Naive thymus-derived CD8-positive, alpha-beta T cell (primary cell): ENCODE measurements at regions not wholly inside any gene's neighbourhood (a gene's known extent, or its start where the extent isn't known, plus 50 kb on each side); places are given as distances from the start of the nearest gene placed in this dataset.

ENCODE experiments used
- ATAC-seq, 2 donors: fragments of 150-1000 bp; cut with Tn5 transposase in 1 of 2; sonication (Bioruptor Pico), chemical (Tn5 transposase) in 1 of 2; 1 replicate in 1 of 2; 2 replicates in 1 of 2; pipeline ENCODE4 v1.10.0; 2021; ENCODE audit warnings: mild to moderate bottlenecking in 2 of 2, moderate library complexity in 2 of 2
- POLR2A ChIA-PET: fragments of 350-600 bp; sonication (Branson Sonifier 250); formaldehyde crosslinking; loops from one replicate; lab custom pipeline; 2021; ENCODE audit warnings: antibody characterized with exemption; lab: Charles Lee
- DNase-seq, 10 donors: peaks; one replicate each; pipeline versions ENCODE4 v3.0.0 to v3.0.0-alpha.2; 2020 to 2022
- H3K27ac Mint-ChIP-seq, 10 donors: one replicate each; pipeline ENCODE4 v1.8.0; 2020 to 2022; ENCODE audit warnings: mild to moderate bottlenecking in 10 of 10, mixed read lengths in 10 of 10, moderate library complexity in 4 of 10, inconsistent platforms in 1 of 10
- H3K27me3 Mint-ChIP-seq, 5 donors: one replicate each; pipeline ENCODE4 v1.8.0; 2021 to 2022; ENCODE audit warnings: mixed read lengths in 5 of 5
- H3K36me3 Mint-ChIP-seq, 3 donors: one replicate each; pipeline ENCODE4 v1.8.0; 2020 to 2022; ENCODE audit warnings: mixed read lengths in 3 of 3, mild to moderate bottlenecking in 2 of 3, inconsistent platforms in 1 of 3
- H3K4me1 Mint-ChIP-seq, 4 donors: one replicate each; pipeline ENCODE4 v1.8.0; 2021 to 2022; ENCODE audit warnings: mixed read lengths in 4 of 4
- H3K4me3 Mint-ChIP-seq, 10 donors: one replicate each; pipeline ENCODE4 v1.8.0; 2020 to 2022; ENCODE audit warnings: mild to moderate bottlenecking in 10 of 10, mixed read lengths in 10 of 10, moderate library complexity in 6 of 10, inconsistent platforms in 1 of 10
- H3K9me3 Mint-ChIP-seq, 9 donors: one replicate each; pipeline ENCODE4 v1.8.0; 2020 to 2022; ENCODE audit warnings: mixed read lengths in 9 of 9, mild to moderate bottlenecking in 3 of 9, inconsistent platforms in 1 of 9, moderate library complexity in 1 of 9

GRCh38 chr6:751765-752164 lies 58.8 kb upstream of the EXOC2 start:
- Mint-ChIP-seq H3K36me3 (peaks cover 0 to 5% (median 0%) of the 10 kb centered on the region in 3 donors), H3K27me3 (peaks cover 0 to 11% (median 0%) of the 10 kb centered on the region in 5 donors), H3K4me1 (peaks cover 0 to 2% (median 0%) of the 10 kb centered on the region in 4 donors), H3K4me3 (no peak overlapping the region), H3K9me3 (no peaks in the 10 kb centered on the region), H3K27ac (no peak overlapping the region)
- ATAC-seq (no peak), DNase-seq (no peak)
- POLR2A ChIA-PET: no interaction called here

GRCh38 chr6:747921-748320 lies 55.0 kb upstream of the EXOC2 start:
- ATAC-seq (no peak), DNase-seq (no peak)
- Mint-ChIP-seq H3K4me3 (no peak overlapping the region), H3K4me1 (no peaks in the 10 kb centered on the region), H3K27me3 (peaks cover 0 to 10% (median 2%) of the 10 kb centered on the region in 5 donors), H3K36me3 (peaks cover 0 to 5% (median 0%) of the 10 kb centered on the region in 3 donors), H3K27ac (no peak overlapping the region), H3K9me3 (no peaks in the 10 kb centered on the region)
- POLR2A ChIA-PET: no interaction called here

- no peaks in the 10 kb centered on the region for H3K9me3 Mint-ChIP-seq
- POLR2A ChIA-PET: no interaction called here
- peaks cover 0 to 5% (median 0%) of the 10 kb centered on the region in 3 donors for H3K36me3 Mint-ChIP-seq
- no peak overlapping the region for H3K27ac Mint-ChIP-seq
- H3K4me3 Mint-ChIP-seq: no peak overlapping the region
- ATAC-seq (no peak), DNase-seq (no peak)
- no peaks in the 10 kb centered on the region for H3K4me1 Mint-ChIP-seq
- H3K27me3 Mint-ChIP-seq: peaks cover 0 to 10% (median 2%) of the 10 kb centered on the region in 5 donors
Observed at GRCh38 chr6:747028-747427, 54.1 kb upstream of the EXOC2 start.

GRCh38 chr6:744666-745353 lies 51.9 kb upstream of the EXOC2 start:
- DNase-seq (no peak), ATAC-seq (no peak)
- no peaks in the 10 kb centered on the region for H3K36me3 Mint-ChIP-seq
- no peaks in the 10 kb centered on the region for H3K4me1 Mint-ChIP-seq
- no peak overlapping the region for H3K4me3 Mint-ChIP-seq
- peaks cover 0 to 10% (median 3%) of the 10 kb centered on the region in 5 donors for H3K27me3 Mint-ChIP-seq
- POLR2A ChIA-PET: no interaction called here
- no peaks in the 10 kb centered on the region for H3K9me3 Mint-ChIP-seq
- no peak overlapping the region for H3K27ac Mint-ChIP-seq

GRCh38 chr6:743320-744096 lies 50.6 kb upstream of the EXOC2 start:
- DNase-seq: no peak
- H3K27ac Mint-ChIP-seq: no peak overlapping the region
- H3K9me3 Mint-ChIP-seq: no peaks in the 10 kb centered on the region
- peaks cover 0 to 10% (median 3%) of the 10 kb centered on the region in 5 donors for H3K27me3 Mint-ChIP-seq
- no peaks in the 10 kb centered on the region for H3K4me1 Mint-ChIP-seq
- POLR2A ChIA-PET: no interaction called here
- no peak overlapping the region for H3K4me3 Mint-ChIP-seq
- H3K36me3 Mint-ChIP-seq: no peaks in the 10 kb centered on the region
- ATAC-seq: no peak
